ENCODE measurements at regions not wholly inside any gene's neighbourhood (a gene's known extent, or its start where the extent isn't known, plus 50 kb on each side); places are given as distances from the start of the nearest gene placed in this dataset.
"Not testable (repeated sequence)": the region's sequence is repeated elsewhere in the genome, so short reads cannot be mapped to it uniquely, and the experiment has no call there.

DNA sequence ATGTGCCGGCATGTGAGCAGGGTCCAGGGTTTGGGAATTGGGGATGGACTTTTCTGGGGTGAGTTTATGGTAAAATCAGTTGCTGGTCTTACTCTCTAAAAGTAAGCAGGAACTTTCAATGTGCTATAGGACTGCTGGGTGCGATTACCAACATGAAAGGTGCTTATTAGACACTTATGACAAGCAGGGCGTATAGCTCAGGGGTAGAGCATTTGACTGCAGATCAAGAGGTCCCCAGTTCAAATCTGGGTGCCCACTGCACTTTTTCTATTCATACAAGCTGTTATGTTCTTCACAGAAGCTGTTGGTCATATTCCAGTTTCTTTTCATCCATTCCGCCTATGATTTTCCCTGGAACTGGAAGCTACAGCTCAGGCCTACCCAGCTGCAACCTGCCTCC lies 58.9 kb upstream of the ZNF746 start:
- TF ChIP-seq POLR2A (IDR thresholded peaks at IDR 0.05) = not testable (repeated sequence)
- TF ChIP-seq, protein P1, sequence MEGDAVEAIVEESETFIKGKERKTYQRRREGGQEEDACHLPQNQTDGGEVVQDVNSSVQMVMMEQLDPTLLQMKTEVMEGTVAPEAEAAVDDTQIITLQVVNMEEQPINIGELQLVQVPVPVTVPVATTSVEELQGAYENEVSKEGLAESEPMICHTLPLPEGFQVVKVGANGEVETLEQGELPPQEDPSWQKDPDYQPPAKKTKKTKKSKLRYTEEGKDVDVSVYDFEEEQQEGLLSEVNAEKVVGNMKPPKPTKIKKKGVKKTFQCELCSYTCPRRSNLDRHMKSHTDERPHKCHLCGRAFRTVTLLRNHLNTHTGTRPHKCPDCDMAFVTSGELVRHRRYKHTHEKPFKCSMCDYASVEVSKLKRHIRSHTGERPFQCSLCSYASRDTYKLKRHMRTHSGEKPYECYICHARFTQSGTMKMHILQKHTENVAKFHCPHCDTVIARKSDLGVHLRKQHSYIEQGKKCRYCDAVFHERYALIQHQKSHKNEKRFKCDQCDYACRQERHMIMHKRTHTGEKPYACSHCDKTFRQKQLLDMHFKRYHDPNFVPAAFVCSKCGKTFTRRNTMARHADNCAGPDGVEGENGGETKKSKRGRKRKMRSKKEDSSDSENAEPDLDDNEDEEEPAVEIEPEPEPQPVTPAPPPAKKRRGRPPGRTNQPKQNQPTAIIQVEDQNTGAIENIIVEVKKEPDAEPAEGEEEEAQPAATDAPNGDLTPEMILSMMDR (IDR thresholded peaks at IDR 0.05) = not testable (repeated sequence)

Data from vagina (tissue), 2 donors.